ENCODE measurements at regions not wholly inside any gene's neighbourhood (a gene's known extent, or its start where the extent isn't known, plus 50 kb on each side); places are given as distances from the start of the nearest gene placed in this dataset.

- H3K9ac ChIP-seq (ENCODE audit: low read depth, low read length), result no peak overlapping the region
- no peak overlapping the region for H3K4me3 ChIP-seq (ENCODE audit: low read length)
- H3K27me3 ChIP-seq (ENCODE audit: control insufficient read depth, insufficient read depth, low read length), result no peaks in the 10 kb centered on the region
- H3K9me3 ChIP-seq (replicated peaks; ENCODE audit: low read length), result no peaks in the 10 kb centered on the region
- H3K36me3 ChIP-seq (ENCODE audit: insufficient read depth, low read length), result no peaks in the 10 kb centered on the region
- H3K4me2 ChIP-seq (ENCODE audit: low read length), result no peak overlapping the region
- no peaks in the 10 kb centered on the region for H3K4me1 ChIP-seq (ENCODE audit: control insufficient read depth, insufficient read depth, low read length)
These were observed 320.2 kb downstream of the TMEM161B start for GRCh38 chr5:87948486-87948885.

GRCh38 chr5:87946271-87946670 is 322.4 kb downstream of the TMEM161B start:
- Histone ChIP-seq H3K4me2 (ENCODE audit: low read length) (no peak overlapping the region), H3K9ac (ENCODE audit: low read depth, low read length) (no peak overlapping the region), H3K36me3 (ENCODE audit: insufficient read depth, low read length) (no peaks in the 10 kb centered on the region), H3K27me3 (ENCODE audit: control insufficient read depth, insufficient read depth, low read length) (no peaks in the 10 kb centered on the region), H3K4me1 (ENCODE audit: control insufficient read depth, insufficient read depth, low read length) (no peaks in the 10 kb centered on the region), H3K9me3 (replicated peaks; ENCODE audit: low read length) (no peaks in the 10 kb centered on the region), H3K4me3 (ENCODE audit: low read length) (no peak overlapping the region)

- Histone ChIP-seq H3K4me3 (ENCODE audit: low read length) (no peak overlapping the region), H3K4me2 (ENCODE audit: low read length) (no peak overlapping the region), H3K36me3 (ENCODE audit: insufficient read depth, low read length) (no peaks in the 10 kb centered on the region), H3K27me3 (ENCODE audit: control insufficient read depth, insufficient read depth, low read length) (no peaks in the 10 kb centered on the region), H3K9me3 (replicated peaks; ENCODE audit: low read length) (no peaks in the 10 kb centered on the region), H3K9ac (ENCODE audit: low read depth, low read length) (no peak overlapping the region), H3K4me1 (ENCODE audit: control insufficient read depth, insufficient read depth, low read length) (no peaks in the 10 kb centered on the region)
These were observed 323.4 kb downstream of the TMEM161B start for GRCh38 chr5:87945286-87945650.

- Histone ChIP-seq H3K9me3 (replicated peaks; ENCODE audit: low read length) (no peaks in the 10 kb centered on the region), H3K36me3 (ENCODE audit: insufficient read depth, low read length) (no peaks in the 10 kb centered on the region), H3K9ac (ENCODE audit: low read depth, low read length) (no peak overlapping the region), H3K4me2 (ENCODE audit: low read length) (no peak overlapping the region), H3K4me3 (ENCODE audit: low read length) (no peak overlapping the region), H3K4me1 (ENCODE audit: control insufficient read depth, insufficient read depth, low read length) (no peaks in the 10 kb centered on the region), H3K27me3 (ENCODE audit: control insufficient read depth, insufficient read depth, low read length) (no peaks in the 10 kb centered on the region)
These were observed 323.9 kb downstream of the TMEM161B start for GRCh38 chr5:87944553-87945285.

GRCh38 chr5:87940775-87941174 is 327.9 kb downstream of the TMEM161B start:
- H3K4me3 ChIP-seq (ENCODE audit: low read length), result no peak overlapping the region
- no peaks in the 10 kb centered on the region for H3K36me3 ChIP-seq (ENCODE audit: insufficient read depth, low read length)
- H3K4me1 ChIP-seq (ENCODE audit: control insufficient read depth, insufficient read depth, low read length), result no peaks in the 10 kb centered on the region
- H3K9ac ChIP-seq (ENCODE audit: low read depth, low read length), result no peak overlapping the region
- H3K27me3 ChIP-seq (ENCODE audit: control insufficient read depth, insufficient read depth, low read length), result no peaks in the 10 kb centered on the region
- no peak overlapping the region for H3K4me2 ChIP-seq (ENCODE audit: low read length)
- H3K9me3 ChIP-seq (replicated peaks; ENCODE audit: low read length), result no peaks in the 10 kb centered on the region

GRCh38 chr5:87936667-87937066 is 332.0 kb downstream of the TMEM161B start:
- Histone ChIP-seq H3K9ac (ENCODE audit: low read depth, low read length) (no peak overlapping the region), H3K9me3 (replicated peaks; ENCODE audit: low read length) (no peaks in the 10 kb centered on the region), H3K36me3 (ENCODE audit: insufficient read depth, low read length) (no peaks in the 10 kb centered on the region), H3K27me3 (ENCODE audit: control insufficient read depth, insufficient read depth, low read length) (no peaks in the 10 kb centered on the region), H3K4me3 (ENCODE audit: low read length) (no peak overlapping the region), H3K4me2 (ENCODE audit: low read length) (no peak overlapping the region), H3K4me1 (ENCODE audit: control insufficient read depth, insufficient read depth, low read length) (no peaks in the 10 kb centered on the region)

- H3K27me3 ChIP-seq (ENCODE audit: control insufficient read depth, insufficient read depth, low read length), result no peaks in the 10 kb centered on the region
- no peaks in the 10 kb centered on the region for H3K9me3 ChIP-seq (replicated peaks; ENCODE audit: low read length)
- no peak overlapping the region for H3K4me3 ChIP-seq (ENCODE audit: low read length)
- H3K4me1 ChIP-seq (ENCODE audit: control insufficient read depth, insufficient read depth, low read length), result no peaks in the 10 kb centered on the region
- H3K36me3 ChIP-seq (ENCODE audit: insufficient read depth, low read length), result no peaks in the 10 kb centered on the region
- no peak overlapping the region for H3K4me2 ChIP-seq (ENCODE audit: low read length)
- H3K9ac ChIP-seq (ENCODE audit: low read depth, low read length), result no peak overlapping the region
These were observed 344.2 kb downstream of the TMEM161B start for GRCh38 chr5:87924436-87924835.

GRCh38 chr5:87916320-87916719 is 352.3 kb downstream of the TMEM161B start:
- Histone ChIP-seq H3K4me2 (ENCODE audit: low read length) (no peak overlapping the region), H3K36me3 (ENCODE audit: insufficient read depth, low read length) (no peaks in the 10 kb centered on the region), H3K27me3 (ENCODE audit: control insufficient read depth, insufficient read depth, low read length) (no peaks in the 10 kb centered on the region), H3K4me1 (ENCODE audit: control insufficient read depth, insufficient read depth, low read length) (no peaks in the 10 kb centered on the region), H3K9me3 (replicated peaks; ENCODE audit: low read length) (no peaks in the 10 kb centered on the region), H3K4me3 (ENCODE audit: low read length) (no peak overlapping the region), H3K9ac (ENCODE audit: low read depth, low read length) (no peak overlapping the region)

GRCh38 chr5:87912419-87912818 is 356.2 kb downstream of the TMEM161B start:
- Histone ChIP-seq H3K4me1 (ENCODE audit: control insufficient read depth, insufficient read depth, low read length) (no peaks in the 10 kb centered on the region), H3K36me3 (ENCODE audit: insufficient read depth, low read length) (no peaks in the 10 kb centered on the region), H3K4me3 (ENCODE audit: low read length) (no peak overlapping the region), H3K27me3 (ENCODE audit: control insufficient read depth, insufficient read depth, low read length) (no peaks in the 10 kb centered on the region), H3K9ac (ENCODE audit: low read depth, low read length) (no peak overlapping the region), H3K4me2 (ENCODE audit: low read length) (no peak overlapping the region), H3K9me3 (replicated peaks; ENCODE audit: low read length) (no peaks in the 10 kb centered on the region)

- Histone ChIP-seq H3K4me3 (ENCODE audit: low read length) (no peak overlapping the region), H3K9ac (ENCODE audit: low read depth, low read length) (no peak overlapping the region), H3K9me3 (replicated peaks; ENCODE audit: low read length) (no peaks in the 10 kb centered on the region), H3K27me3 (ENCODE audit: control insufficient read depth, insufficient read depth, low read length) (no peaks in the 10 kb centered on the region), H3K36me3 (ENCODE audit: insufficient read depth, low read length) (no peaks in the 10 kb centered on the region), H3K4me2 (ENCODE audit: low read length) (no peak overlapping the region), H3K4me1 (ENCODE audit: control insufficient read depth, insufficient read depth, low read length) (no peaks in the 10 kb centered on the region)
These were observed 359.3 kb downstream of the TMEM161B start for GRCh38 chr5:87909382-87909781.

- Histone ChIP-seq H3K4me2 (ENCODE audit: low read length) (no peak overlapping the region), H3K4me3 (ENCODE audit: low read length) (no peak overlapping the region), H3K4me1 (ENCODE audit: control insufficient read depth, insufficient read depth, low read length) (no peaks in the 10 kb centered on the region), H3K9me3 (replicated peaks; ENCODE audit: low read length) (no peaks in the 10 kb centered on the region), H3K9ac (ENCODE audit: low read depth, low read length) (no peak overlapping the region), H3K36me3 (ENCODE audit: insufficient read depth, low read length) (no peaks in the 10 kb centered on the region), H3K27me3 (ENCODE audit: control insufficient read depth, insufficient read depth, low read length) (no peaks in the 10 kb centered on the region)
These were observed 361.7 kb downstream of the TMEM161B start for GRCh38 chr5:87906962-87907361.

GRCh38 chr5:87900419-87900818 is 368.2 kb downstream of the TMEM161B start:
- Histone ChIP-seq H3K27me3 (ENCODE audit: control insufficient read depth, insufficient read depth, low read length) (no peaks in the 10 kb centered on the region), H3K4me3 (ENCODE audit: low read length) (no peak overlapping the region), H3K4me2 (ENCODE audit: low read length) (no peak overlapping the region), H3K4me1 (ENCODE audit: control insufficient read depth, insufficient read depth, low read length) (peaks cover 7% of the 10 kb centered on the region), H3K9ac (ENCODE audit: low read depth, low read length) (no peak overlapping the region), H3K36me3 (ENCODE audit: insufficient read depth, low read length) (no peaks in the 10 kb centered on the region), H3K9me3 (replicated peaks; ENCODE audit: low read length) (no peaks in the 10 kb centered on the region)

All from skeletal muscle satellite cell (primary cell).